OCI-LY3 (cell line): ENCODE measurements at regions not wholly inside any gene's neighbourhood (a gene's known extent, or its start where the extent isn't known, plus 50 kb on each side); places are given as distances from the start of the nearest gene placed in this dataset.

ENCODE experiments used
- EZH2phosphoT487 ChIP-seq: fragments of 200-600 bp; shearing (Covaris generic); IDR thresholded peaks from 2 replicates; pipeline ENCODE4 v1.6.1; 2018; ENCODE audit warnings: antibody characterized with exemption, mixed run types, low read depth
- TF ChIP-seq, protein P1 (sequence below): fragments of 200-600, 300-600 bp; sonication (generic); IDR thresholded peaks from 2 replicates; pipeline ENCODE4 v1.5.1; 2014; ENCODE audit warnings: antibody characterized with exemption, low read length, low read depth

DNA sequence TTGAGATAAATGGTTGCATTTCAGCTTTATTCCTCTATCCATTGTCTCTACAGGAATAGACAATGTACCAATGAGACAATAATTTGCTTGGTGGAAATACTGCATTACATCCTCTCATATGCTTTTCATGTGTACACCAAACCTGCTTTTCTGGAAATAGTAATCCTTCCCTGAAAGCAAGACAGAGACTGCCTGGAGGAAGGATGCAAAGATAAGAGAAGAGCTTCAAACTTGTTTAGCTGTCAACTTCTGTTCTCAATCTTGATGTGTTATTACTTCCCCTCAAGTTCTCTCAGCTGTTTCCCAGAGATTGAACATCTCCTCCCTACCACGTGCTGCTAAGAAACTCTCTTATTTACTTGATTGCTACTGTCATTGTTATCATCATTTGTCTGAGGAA, 1125.4 kb upstream of the TMPRSS15 start:
- TF ChIP-seq, protein P1, sequence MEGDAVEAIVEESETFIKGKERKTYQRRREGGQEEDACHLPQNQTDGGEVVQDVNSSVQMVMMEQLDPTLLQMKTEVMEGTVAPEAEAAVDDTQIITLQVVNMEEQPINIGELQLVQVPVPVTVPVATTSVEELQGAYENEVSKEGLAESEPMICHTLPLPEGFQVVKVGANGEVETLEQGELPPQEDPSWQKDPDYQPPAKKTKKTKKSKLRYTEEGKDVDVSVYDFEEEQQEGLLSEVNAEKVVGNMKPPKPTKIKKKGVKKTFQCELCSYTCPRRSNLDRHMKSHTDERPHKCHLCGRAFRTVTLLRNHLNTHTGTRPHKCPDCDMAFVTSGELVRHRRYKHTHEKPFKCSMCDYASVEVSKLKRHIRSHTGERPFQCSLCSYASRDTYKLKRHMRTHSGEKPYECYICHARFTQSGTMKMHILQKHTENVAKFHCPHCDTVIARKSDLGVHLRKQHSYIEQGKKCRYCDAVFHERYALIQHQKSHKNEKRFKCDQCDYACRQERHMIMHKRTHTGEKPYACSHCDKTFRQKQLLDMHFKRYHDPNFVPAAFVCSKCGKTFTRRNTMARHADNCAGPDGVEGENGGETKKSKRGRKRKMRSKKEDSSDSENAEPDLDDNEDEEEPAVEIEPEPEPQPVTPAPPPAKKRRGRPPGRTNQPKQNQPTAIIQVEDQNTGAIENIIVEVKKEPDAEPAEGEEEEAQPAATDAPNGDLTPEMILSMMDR, result no peak
- no peak for TF ChIP-seq EZH2phosphoT487
